ENCODE measurements at regions not wholly inside any gene's neighbourhood (a gene's known extent, or its start where the extent isn't known, plus 50 kb on each side); places are given as distances from the start of the nearest gene placed in this dataset.

DNA sequence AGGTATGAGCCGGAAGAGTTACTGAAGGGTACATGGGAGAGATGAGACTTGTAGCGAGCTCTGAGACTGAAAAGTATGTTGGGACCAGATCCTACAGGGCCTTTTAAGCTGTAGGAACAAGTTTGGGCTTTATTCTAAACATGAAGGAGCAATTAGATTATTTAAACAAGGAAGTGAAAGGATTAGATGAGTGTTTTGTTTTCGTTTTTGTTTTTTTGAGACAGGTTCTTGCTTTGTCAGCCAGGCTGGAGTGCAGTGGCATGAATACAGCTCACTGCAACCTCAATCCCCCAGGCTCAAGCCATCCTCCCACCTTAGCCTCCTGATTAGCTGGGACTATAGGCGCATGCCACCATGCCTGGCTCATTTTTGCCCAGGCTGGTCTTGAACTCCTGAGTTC lies 110.7 kb downstream of the C1D start:
- ATAC-seq (no peak), DNase-seq (no peak)
- intact Hi-C loops (cut with DNase I) = no loop called here

GRCh38 chr2:67954093-67954748 lies 108.6 kb downstream of the C1D start:
- ATAC-seq = no peak
- intact Hi-C loops (cut with DNase I) = no loop called here
- DNase-seq = no peak

- DNase-seq = no peak
- intact Hi-C loops (cut with DNase I) = no loop called here
- no peak for ATAC-seq
These were observed 106.8 kb downstream of the C1D start for GRCh38 chr2:67955748-67956603.

- DNase-seq (no peak), ATAC-seq (no peak)
- intact Hi-C loops (cut with DNase I) = no loop called here
These were observed 97.6 kb downstream of the C1D start for GRCh38 chr2:67965246-67965645.

- no peak for ATAC-seq
- no peak for DNase-seq
- intact Hi-C loops (cut with DNase I) = no loop called here
These were observed 92.7 kb downstream of the C1D start for GRCh38 chr2:67970071-67970470.

- intact Hi-C loops (cut with DNase I) = no loop called here
- DNase-seq = no peak
These were observed 92.3 kb downstream of the C1D start for GRCh38 chr2:67970542-67970941.

DNA sequence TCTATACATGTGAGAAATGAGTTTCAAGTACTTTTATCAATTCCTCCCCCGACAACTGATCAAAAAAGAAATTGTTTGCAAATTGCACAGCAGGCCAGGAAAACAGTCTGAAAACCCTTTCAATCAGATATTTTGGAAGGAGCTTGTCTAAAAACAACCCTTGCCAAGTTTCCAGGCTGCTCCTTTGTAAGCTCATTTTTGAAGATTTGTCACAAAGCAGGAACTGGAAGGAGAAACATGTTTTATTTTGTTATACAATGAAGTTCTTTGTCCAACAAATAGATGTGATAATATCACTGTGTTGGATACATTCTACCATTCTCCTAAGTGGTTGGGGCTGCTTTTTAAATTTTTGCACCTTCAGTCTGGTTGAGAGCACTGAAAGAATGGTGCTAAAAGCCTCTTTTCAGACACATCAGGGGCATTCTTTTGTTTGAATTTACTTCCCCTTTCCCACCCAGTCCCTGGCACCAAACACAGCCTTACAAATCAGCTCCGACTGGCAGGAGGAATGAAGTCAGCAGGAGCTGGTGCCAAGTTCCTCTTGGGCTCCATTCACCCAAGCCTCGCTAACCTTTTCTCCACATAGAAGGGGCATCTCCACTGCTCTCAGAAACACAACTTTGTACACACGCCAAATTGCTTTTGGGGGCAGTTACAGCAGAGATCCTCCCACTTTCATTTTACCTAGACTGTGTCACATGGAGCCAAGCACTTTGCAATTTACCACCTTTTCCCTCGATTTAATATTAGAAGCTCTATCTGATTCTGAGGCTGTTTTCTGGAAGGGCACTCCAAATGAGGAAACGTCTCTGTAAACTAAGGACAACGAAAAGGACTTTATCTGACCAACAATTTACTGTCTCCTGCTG lies 88.0 kb downstream of the C1D start:
- ATAC-seq = peak; percentile 72 to 90
- DNase-seq = peak; percentile 63
- intact Hi-C loops (cut with DNase I) = no loop called here

More at GRCh38 chr2:67970542-67970941, 92.3 kb downstream of the C1D start:
- no peak for ATAC-seq

GRCh38 chr2:67977464-67977863 lies 85.3 kb downstream of the C1D start:
- no peak for ATAC-seq
- no peak for DNase-seq
- intact Hi-C loops (cut with DNase I) = no loop called here

- DNase-seq (no peak), ATAC-seq (no peak)
- intact Hi-C loops (cut with DNase I) = no loop called here
These were observed 79.8 kb downstream of the C1D start for GRCh38 chr2:67982956-67983355.

DNA sequence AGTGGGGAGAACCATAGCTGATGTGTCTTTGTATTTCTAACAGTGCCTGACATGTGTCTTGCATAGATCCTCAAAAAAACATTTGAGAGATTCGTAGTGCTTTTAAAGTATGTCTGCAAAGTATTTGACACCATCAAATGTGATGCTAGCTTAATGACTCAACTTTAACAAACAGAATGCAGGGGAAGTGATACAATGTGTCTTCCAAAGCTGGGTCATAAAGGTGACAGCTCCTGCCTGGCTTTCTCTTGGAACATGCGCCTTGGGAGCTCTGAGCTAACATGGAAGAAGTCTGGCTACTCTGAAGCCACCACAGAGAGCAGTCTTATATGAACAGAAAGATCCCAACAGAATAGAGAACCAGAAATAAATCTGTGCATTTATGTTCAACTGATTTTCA lies 78.2 kb downstream of the C1D start:
- DNase-seq = no peak

GRCh38 chr2:67985586-67985985 lies 77.2 kb downstream of the C1D start:
- ATAC-seq = no peak
- DNase-seq = no peak
- intact Hi-C loops (cut with DNase I) = no loop called here

More for the DNA sequence above, 78.2 kb downstream of the C1D start:
- intact Hi-C loops (cut with DNase I) = no loop called here
- no peak for ATAC-seq

GRCh38 chr2:67986258-67986657 lies 76.5 kb downstream of the C1D start:
- intact Hi-C loops (cut with DNase I) = no loop called here
- DNase-seq (no peak), ATAC-seq (no peak)

All from left cardiac atrium (tissue), 4 donors.